ENCODE measurements at regions not wholly inside any gene's neighbourhood (a gene's known extent, or its start where the extent isn't known, plus 50 kb on each side); places are given as distances from the start of the nearest gene placed in this dataset.

DNA sequence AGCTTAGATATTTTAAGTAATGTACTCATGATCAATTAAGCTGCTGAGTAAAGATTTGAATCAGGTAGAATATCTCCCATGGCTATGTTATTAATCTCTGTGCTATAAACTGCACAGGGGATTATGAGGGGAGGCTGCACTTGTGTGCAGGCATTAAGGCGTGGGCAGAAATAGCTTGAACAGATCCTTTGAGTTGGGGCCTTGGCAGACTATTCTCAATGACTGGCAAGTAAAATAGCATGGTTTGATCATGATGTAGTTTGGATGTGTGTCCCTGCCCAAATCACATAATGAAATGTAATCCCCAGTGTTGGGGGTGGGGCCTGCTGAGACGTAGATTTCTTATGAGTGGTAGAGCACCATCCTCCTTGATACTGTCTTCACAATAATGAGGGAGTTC is 220.3 kb downstream of the PLPP3 start:
- H3K27ac Mint-ChIP-seq (ENCODE audit: unreplicated experiment): no peak overlapping the region
- H3K36me3 Mint-ChIP-seq (ENCODE audit: insufficient read depth, unreplicated experiment): no peaks in the 10 kb centered on the region
- H3K4me3 Mint-ChIP-seq (ENCODE audit: low read depth, unreplicated experiment): no peak overlapping the region
- H3K27me3 Mint-ChIP-seq (ENCODE audit: unreplicated experiment): no peaks in the 10 kb centered on the region
- TF ChIP-seq, protein P1, sequence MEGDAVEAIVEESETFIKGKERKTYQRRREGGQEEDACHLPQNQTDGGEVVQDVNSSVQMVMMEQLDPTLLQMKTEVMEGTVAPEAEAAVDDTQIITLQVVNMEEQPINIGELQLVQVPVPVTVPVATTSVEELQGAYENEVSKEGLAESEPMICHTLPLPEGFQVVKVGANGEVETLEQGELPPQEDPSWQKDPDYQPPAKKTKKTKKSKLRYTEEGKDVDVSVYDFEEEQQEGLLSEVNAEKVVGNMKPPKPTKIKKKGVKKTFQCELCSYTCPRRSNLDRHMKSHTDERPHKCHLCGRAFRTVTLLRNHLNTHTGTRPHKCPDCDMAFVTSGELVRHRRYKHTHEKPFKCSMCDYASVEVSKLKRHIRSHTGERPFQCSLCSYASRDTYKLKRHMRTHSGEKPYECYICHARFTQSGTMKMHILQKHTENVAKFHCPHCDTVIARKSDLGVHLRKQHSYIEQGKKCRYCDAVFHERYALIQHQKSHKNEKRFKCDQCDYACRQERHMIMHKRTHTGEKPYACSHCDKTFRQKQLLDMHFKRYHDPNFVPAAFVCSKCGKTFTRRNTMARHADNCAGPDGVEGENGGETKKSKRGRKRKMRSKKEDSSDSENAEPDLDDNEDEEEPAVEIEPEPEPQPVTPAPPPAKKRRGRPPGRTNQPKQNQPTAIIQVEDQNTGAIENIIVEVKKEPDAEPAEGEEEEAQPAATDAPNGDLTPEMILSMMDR (IDR thresholded peaks at IDR 0.05; ENCODE audit: unreplicated experiment): no peak
- CTCF ChIA-PET: no interaction called here
- intact Hi-C loops (cut with micrococcal nuclease; ENCODE audit: unreplicated experiment): no loop called here
- no peaks in the 10 kb centered on the region for H3K4me1 Mint-ChIP-seq (ENCODE audit: low read depth, unreplicated experiment)
- BruUV-seq (replicated peaks): no TSS peak
- H3K9me3 Mint-ChIP-seq (ENCODE audit: low read depth, unreplicated experiment): no peaks in the 10 kb centered on the region
- no peak for DNase-seq

DNA sequence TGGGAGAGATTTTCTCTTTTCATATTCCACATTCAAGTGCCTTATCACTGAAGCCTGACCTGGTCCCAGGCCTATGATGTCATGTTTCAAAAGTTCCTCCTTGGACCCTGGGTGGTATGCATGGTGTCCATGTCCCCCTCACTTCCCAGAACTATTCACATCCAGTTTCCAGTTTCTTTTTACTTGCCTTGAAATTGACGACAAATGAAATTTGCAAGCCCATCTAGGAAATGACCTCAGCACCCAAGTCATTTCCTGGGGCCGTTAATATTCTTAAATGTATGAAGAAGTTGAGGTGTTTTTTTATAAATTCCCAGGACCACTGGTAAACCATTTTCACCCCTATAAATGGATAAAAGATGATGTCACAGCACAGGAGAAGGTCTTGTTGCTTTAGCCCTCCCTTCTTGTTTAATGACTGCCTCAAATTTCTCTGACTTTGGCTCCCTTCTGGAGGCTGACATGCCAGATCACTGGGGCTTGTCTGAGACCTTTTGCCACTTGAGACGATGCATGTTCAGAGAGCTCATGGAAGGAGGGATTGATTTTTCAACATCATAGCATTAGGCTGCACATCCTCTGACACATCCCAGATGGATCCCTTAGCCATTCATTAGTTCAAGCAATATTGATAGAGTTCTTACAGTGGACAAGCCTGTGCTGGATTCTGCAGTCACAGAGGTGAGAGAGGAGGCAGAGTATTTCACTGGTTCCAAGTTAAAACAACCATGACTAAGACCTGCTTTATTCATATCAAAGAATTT is 221.3 kb downstream of the PLPP3 start:
- no TSS peak for BruUV-seq (replicated peaks)
- CTCF ChIA-PET: no interaction called here
- Mint-ChIP-seq H3K9me3 (ENCODE audit: low read depth, unreplicated experiment) (no peaks in the 10 kb centered on the region), H3K27me3 (ENCODE audit: unreplicated experiment) (no peaks in the 10 kb centered on the region), H3K4me3 (ENCODE audit: low read depth, unreplicated experiment) (no peak overlapping the region), H3K27ac (ENCODE audit: unreplicated experiment) (no peak overlapping the region), H3K4me1 (ENCODE audit: low read depth, unreplicated experiment) (no peaks in the 10 kb centered on the region), H3K36me3 (ENCODE audit: insufficient read depth, unreplicated experiment) (no peaks in the 10 kb centered on the region)
- intact Hi-C loops (cut with micrococcal nuclease; ENCODE audit: unreplicated experiment): no loop called here
- TF ChIP-seq, protein P1 (IDR thresholded peaks at IDR 0.05; ENCODE audit: unreplicated experiment): no peak
- DNase-seq: no peak

DNA sequence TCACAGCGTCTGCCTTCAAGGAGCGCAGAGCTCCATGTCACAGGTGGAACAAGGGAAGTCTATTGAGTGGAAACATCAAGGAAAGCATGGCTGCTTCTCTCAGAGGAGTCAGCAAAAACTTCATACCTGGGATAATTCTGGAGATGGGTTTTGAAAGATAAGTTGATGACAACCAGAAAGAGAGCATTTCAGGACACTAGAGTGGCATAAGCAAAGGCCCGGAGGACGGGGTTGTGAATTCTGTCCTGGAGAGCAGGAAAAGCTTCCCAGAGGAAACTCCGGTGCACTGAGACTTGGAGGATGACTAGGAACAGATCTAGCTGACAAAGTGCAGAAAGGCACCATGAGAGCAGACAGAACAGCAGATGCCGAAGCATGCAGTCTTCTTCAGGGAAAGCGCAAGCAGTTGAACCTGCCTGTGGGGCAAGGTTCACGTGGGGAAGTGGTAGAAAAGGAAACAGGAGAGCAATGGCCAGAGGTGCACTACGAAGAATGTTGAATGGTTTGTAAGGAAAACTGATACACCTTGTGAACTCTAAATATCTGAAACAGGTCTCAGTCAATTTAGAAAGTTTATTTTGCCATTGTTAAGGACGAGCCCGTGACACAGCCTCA is 222.9 kb downstream of the PLPP3 start:
- intact Hi-C loops (cut with micrococcal nuclease; ENCODE audit: unreplicated experiment): no loop called here
- no peaks in the 10 kb centered on the region for H3K27me3 Mint-ChIP-seq (ENCODE audit: unreplicated experiment)
- DNase-seq: no peak
- no TSS peak for BruUV-seq (replicated peaks)
- TF ChIP-seq, protein P1 (IDR thresholded peaks at IDR 0.05; ENCODE audit: unreplicated experiment): no peak
- no peaks in the 10 kb centered on the region for H3K4me1 Mint-ChIP-seq (ENCODE audit: low read depth, unreplicated experiment)
- CTCF ChIA-PET: no interaction called here
- H3K4me3 Mint-ChIP-seq (ENCODE audit: low read depth, unreplicated experiment): no peak overlapping the region
- no peak overlapping the region for H3K27ac Mint-ChIP-seq (ENCODE audit: unreplicated experiment)
- H3K36me3 Mint-ChIP-seq (ENCODE audit: insufficient read depth, unreplicated experiment): no peaks in the 10 kb centered on the region
- no peaks in the 10 kb centered on the region for H3K9me3 Mint-ChIP-seq (ENCODE audit: low read depth, unreplicated experiment)

DNA sequence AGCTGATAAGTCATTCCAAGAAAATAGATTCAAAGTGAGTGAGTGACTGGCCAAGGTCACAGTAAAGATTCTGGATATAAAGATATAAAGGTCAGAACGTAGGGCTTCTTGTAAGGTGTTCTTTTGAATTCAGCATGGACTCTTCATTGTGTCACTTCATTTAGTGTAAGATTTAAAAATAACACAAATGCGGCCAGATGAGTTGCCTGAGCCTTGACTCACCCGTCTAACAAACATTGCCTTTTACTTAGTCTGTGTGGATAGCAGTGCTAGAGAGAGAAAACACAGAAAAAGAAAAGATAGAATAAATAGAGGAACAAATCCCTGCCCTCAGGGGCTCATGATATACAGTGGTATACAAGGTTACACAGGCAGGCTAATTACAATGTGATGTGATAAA is 223.4 kb downstream of the PLPP3 start:
- no peak for DNase-seq
- BruUV-seq (replicated peaks): no TSS peak
- no peaks in the 10 kb centered on the region for H3K4me1 Mint-ChIP-seq (ENCODE audit: low read depth, unreplicated experiment)
- H3K27me3 Mint-ChIP-seq (ENCODE audit: unreplicated experiment): no peaks in the 10 kb centered on the region
- intact Hi-C loops (cut with micrococcal nuclease; ENCODE audit: unreplicated experiment): no loop called here
- TF ChIP-seq, protein P1 (IDR thresholded peaks at IDR 0.05; ENCODE audit: unreplicated experiment): no peak
- CTCF ChIA-PET: no interaction called here
- no peaks in the 10 kb centered on the region for H3K9me3 Mint-ChIP-seq (ENCODE audit: low read depth, unreplicated experiment)
- H3K27ac Mint-ChIP-seq (ENCODE audit: unreplicated experiment): no peak overlapping the region
- H3K36me3 Mint-ChIP-seq (ENCODE audit: insufficient read depth, unreplicated experiment): no peaks in the 10 kb centered on the region
- no peak overlapping the region for H3K4me3 Mint-ChIP-seq (ENCODE audit: low read depth, unreplicated experiment)

Measured in Calu3 (cell line).